Hepatocyte (in vitro differentiated cells): ENCODE measurements at regions not wholly inside any gene's neighbourhood (a gene's known extent, or its start where the extent isn't known, plus 50 kb on each side); places are given as distances from the start of the nearest gene placed in this dataset.

Experiments used
- EZH2phosphoT487 ChIP-seq: fragments of 200-600 bp; sonication (generic); IDR thresholded peaks from one replicate; pipeline ENCODE4 v1.6.1; 2018; ENCODE audit warnings: antibody characterized with exemption, mild to moderate bottlenecking, low read depth, moderate library complexity; ENCODE audit not compliant: unreplicated experiment, severe bottlenecking
- TF ChIP-seq, protein P1 (sequence below): fragments of 200-600 bp; sonication (generic); IDR thresholded peaks from 2 replicates; pipeline ENCODE4 v1.5.1; 2016; ENCODE audit warnings: antibody characterized with exemption, mild to moderate bottlenecking; ENCODE audit not compliant: poor library complexity

GRCh38 chr17:22569459-22570143 is 877.3 kb downstream of the KCNJ18 start:
- TF ChIP-seq, protein P1, sequence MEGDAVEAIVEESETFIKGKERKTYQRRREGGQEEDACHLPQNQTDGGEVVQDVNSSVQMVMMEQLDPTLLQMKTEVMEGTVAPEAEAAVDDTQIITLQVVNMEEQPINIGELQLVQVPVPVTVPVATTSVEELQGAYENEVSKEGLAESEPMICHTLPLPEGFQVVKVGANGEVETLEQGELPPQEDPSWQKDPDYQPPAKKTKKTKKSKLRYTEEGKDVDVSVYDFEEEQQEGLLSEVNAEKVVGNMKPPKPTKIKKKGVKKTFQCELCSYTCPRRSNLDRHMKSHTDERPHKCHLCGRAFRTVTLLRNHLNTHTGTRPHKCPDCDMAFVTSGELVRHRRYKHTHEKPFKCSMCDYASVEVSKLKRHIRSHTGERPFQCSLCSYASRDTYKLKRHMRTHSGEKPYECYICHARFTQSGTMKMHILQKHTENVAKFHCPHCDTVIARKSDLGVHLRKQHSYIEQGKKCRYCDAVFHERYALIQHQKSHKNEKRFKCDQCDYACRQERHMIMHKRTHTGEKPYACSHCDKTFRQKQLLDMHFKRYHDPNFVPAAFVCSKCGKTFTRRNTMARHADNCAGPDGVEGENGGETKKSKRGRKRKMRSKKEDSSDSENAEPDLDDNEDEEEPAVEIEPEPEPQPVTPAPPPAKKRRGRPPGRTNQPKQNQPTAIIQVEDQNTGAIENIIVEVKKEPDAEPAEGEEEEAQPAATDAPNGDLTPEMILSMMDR: no peak
- no peak for TF ChIP-seq EZH2phosphoT487
